HG03354 (cell line): ENCODE measurements at regions not wholly inside any gene's neighbourhood (a gene's known extent, or its start where the extent isn't known, plus 50 kb on each side); places are given as distances from the start of the nearest gene placed in this dataset.

Experiments used
- ATAC-seq: cut with Tn5 transposase; IDR thresholded peaks from one replicate; pipeline ENCODE4 v1.9.1; 2021; ENCODE audit warnings: mild to moderate bottlenecking; ENCODE audit not compliant: unreplicated experiment, poor library complexity, severe bottlenecking

GRCh38 chr15:94026458-94027304, 204.7 kb upstream of the MCTP2 start:
- no peak for ATAC-seq

- no peak for ATAC-seq
Observed at GRCh38 chr15:94023531-94023930, 207.8 kb upstream of the MCTP2 start.

DNA sequence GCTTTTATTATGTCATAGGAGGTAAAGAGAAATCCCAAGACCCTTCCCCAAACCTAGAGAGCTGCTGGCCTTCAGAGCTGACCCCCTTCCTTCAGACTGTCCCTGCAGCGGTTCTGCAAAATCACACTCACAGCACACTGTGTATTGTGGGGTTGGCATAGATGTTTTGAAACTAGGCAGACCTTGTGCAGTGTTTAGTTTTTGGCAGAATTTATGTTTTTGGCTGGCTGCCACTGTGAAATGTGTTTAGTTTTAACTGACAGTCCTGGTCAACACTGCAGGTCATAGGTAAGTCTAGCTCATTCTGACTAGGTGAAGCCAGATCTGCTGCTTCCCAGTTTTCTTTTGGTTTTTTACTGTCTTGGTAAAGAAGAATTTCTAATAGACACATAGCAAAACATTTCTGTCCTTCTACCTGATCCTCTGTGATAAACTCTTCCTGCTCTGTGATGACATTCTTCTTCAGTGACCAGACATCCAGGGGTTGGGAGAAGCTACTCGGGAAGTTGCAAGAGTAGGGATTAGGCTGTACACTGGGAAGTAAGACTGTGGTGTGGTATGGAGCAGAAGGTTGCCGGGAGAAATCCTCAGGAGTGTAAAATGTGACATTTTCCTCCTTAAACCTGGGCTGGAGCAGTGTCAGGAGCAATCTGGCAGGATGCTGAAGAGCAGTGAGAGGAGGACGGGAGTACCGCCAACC, 209.6 kb upstream of the MCTP2 start:
- ATAC-seq = no peak

GRCh38 chr15:94019062-94019461, 212.3 kb upstream of the MCTP2 start:
- ATAC-seq = no peak

DNA sequence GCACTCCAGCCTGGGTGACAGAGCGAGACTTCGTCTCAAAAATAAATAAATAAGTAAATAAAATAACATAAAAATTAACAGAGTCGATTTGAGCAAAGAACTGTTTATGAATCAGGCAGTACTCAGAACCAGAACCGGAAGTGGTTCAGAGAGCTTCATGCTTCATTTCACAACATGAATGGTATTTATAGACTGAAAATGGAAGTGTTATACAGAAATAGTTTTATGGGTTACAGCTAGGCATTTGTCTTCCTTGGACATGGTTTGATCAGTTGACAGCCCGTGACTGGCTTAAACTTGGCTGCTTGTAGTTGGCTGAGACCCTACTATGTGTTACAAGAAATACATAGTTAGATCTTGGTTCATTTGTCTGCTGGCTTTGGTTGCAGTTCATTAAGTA, 216.0 kb upstream of the MCTP2 start:
- no peak for ATAC-seq

DNA sequence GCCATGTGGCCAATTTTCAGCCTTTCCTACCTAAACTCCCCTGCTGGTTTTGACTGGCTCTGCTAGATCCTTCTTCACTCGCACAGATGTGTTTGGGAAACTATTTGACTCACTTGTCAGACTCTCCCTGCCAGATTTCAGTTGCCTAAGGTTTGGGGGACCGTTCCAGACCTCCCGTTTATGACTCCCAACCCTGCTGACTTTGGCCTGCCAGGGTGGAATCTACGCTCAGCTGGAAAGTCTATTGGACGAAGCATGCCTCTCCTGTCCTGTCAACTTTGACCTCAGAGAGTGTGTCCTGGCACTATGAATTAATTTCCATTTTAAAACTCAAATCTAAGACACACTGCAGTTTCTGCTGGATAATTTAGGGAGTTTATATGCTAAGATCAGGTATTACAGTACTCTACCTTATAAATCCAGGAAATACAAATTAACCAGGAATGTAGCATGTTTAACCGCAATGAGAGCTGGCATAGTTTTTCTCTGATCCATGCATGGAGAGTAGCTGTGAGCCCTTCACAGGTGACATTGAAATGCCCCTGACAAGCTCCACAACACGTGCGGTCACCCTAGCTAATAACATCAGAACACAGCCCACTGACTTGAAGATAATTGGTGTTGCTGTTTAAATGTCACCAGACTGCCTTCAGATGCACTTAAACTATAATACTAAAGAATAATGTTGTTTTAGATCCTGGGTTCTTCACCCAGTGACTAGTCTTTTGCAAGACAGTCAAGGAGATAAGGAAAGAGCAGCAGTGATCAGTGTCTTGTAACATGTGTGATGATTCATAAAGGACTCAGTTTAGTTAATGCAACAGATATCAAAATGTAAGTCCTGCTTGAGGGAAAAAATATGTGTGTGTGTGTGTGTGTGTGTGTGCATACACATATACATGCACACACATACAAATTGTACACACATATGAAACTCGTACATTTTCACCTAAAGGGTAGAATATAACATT, 223.0 kb upstream of the MCTP2 start:
- ATAC-seq = no peak

DNA sequence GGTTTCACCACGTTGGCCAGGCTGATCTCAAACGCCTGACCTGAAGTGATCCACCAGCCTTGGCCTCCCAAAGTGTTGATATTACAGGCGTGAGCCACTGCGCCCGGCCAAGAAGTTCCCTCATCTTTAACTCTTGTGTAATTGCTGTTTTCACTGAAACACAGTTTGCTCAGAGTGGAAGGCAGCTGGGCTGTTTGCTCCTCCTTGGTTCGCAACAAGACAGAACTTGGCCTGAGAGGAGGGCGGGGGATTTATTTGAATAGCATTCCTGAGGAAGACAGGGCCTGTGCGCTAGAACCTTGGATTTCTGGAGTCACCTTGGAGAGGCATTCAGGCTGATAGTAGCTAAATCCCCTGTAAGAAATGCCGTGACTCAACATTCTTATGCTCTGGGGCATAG, 226.7 kb upstream of the MCTP2 start:
- ATAC-seq = no peak

DNA sequence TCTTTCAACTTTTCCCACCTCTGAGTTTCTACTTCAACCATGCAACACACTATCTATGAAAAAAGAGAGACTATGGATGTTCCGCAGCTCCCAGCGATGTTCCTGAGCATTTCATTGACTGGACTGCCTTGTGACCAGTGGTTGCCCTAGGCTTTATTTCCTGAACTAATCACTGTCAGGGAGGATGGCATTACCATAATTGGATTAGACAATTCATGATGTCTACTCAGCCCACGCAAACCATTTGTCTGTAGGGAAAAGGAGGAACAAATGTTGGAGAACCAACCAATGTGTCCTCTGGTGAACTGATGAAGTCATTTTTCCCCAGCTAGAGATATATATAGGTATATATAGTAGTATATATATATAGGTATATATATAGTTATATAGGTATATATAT, 229.3 kb upstream of the MCTP2 start:
- ATAC-seq = no peak

DNA sequence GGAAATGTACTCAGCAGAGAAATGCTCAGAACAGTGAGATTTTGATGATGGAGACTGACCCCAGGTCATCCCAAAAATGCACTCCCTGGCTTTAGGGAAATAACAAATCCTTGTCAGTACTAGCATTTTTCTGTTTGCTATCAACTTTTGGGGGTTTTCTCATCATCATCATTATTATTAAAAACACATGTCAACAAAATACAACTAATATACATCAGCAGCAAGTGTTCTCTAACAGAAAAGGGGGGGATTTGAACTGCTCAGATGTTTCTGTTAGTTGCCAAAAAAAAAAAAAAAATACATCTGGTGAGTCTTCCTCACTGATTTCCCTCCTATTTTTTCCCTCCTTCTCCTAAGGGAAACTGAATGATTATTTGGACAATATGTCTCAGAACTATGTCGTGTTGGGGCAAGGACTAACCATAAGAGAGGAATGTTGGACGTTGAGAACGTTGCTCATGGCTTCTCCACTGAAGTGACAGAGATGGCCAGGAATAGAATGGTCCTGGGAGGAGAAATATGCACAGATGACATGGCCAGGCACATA, 230.0 kb upstream of the MCTP2 start:
- ATAC-seq = no peak

- no peak for ATAC-seq
Observed at GRCh38 chr15:94000606-94001005, 230.8 kb upstream of the MCTP2 start.

- ATAC-seq = no peak
Observed at GRCh38 chr15:93997071-93997658, 234.2 kb upstream of the MCTP2 start.

DNA sequence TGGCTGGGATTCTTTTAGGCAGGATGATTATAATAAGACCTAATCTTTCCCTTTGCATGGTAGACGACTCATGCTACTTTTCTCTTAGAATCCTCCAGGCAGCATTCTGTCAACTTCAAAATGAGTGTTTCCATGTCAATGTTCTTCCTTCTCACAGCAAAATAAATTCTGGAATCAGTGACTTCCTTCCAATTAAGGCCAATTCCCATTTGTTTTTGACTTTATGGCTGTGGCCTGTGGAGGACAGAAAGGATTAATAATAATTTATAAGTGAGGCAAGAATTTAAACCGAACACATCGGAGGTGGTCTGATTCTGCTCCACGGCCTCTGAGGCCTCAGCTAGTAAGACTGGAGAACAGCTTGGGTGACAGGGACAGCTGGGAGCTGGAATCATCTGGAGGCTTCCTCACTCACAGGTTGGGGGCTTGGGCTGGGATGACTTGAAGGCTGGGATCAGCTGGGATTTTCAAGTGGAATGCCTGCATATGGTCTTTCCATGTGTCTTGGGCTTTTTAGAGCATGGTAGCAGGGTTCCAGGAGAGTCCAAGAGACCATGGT, 241.8 kb upstream of the MCTP2 start:
- ATAC-seq = no peak

DNA sequence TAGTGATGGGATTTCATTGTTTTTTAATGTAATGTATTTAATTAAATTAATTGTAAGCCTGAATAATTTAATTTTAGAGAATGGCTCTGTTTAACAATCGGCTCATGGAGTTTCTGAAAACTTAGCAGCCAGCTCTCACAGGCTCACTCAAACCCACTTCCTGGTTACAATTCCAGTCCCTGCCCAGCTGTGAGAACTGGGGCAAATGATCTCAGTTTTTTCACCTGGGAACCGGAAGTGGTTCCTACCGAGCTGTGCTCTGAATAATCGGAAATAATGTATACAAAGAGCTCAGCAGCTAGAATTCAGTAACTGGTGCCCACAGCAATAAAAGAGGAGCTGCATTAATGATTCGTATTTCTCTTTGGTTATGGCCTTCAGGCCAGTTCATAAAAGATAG, 244.3 kb upstream of the MCTP2 start:
- peak; percentile 63 for ATAC-seq

DNA sequence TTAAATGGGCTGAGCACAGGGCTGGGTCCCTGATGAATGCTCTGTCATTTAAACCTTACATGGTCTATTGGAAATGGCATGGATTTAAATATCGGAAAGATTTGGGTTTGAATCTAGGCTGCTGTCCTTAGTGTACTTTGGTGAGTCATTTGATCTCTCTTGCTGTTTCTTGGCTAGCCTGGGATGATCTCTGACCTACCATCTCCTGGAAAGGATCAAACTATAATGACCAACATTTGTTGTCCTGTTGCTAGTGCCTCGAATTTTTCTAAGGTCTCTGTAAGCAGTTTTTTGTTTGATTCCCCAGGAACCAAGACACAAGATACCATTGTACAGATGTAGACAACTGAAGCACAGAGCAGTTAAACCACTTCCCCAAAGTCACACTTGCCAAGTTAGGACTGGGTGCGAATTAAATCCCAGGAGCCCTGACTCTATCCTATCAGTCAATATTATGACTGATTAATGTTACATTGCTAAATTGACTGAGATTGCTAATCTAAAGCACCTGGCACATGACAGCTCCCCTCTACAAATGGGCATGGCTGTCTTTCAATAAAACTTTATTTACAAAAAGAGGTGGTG, 244.9 kb upstream of the MCTP2 start:
- ATAC-seq = no peak

DNA sequence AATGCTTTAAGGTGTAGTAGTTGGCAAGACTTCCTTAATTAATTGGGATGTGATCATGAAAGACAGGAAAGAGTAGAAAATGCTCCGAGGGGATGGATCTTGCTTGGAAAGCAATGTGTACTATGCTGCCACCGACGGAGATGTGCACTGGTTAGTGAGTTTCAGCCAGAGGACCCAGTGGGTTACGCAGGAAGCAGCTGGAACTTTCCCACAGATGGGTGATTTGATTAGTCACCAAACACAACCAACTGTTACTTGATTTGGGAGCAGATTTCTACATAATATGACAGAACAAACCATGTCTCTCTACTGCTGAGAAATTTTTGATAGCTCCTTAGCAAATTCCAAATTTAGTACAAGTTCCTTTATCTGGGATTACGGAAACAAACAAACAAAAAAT, 245.4 kb upstream of the MCTP2 start:
- no peak for ATAC-seq

GRCh38 chr15:93985176-93985575, 246.2 kb upstream of the MCTP2 start:
- ATAC-seq = no peak

GRCh38 chr15:93983526-93983925, 247.8 kb upstream of the MCTP2 start:
- ATAC-seq = no peak

DNA sequence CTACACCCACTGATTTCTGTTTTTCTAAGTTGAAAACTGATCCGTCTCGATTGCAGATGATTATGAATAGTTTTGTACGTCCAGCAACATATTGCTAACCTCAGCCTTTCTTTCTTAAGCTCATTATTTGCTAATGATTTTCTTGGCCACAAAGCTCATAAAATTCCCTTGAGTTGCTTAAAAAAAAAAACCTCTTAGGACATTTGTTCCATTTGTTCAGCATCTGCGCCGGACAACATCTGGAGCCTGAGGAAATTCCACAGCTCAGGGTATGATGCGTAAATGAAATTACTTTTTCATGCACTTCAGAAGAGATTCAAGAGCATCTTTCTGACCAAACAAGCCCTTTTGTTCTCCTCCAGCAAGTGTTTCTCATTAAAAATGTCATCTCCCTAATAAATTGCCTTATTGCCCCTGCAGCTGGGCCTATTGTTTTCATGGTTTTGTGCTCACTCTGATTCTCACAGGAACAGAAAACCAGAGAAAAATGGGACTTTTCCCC, 249.1 kb upstream of the MCTP2 start:
- no peak for ATAC-seq

DNA sequence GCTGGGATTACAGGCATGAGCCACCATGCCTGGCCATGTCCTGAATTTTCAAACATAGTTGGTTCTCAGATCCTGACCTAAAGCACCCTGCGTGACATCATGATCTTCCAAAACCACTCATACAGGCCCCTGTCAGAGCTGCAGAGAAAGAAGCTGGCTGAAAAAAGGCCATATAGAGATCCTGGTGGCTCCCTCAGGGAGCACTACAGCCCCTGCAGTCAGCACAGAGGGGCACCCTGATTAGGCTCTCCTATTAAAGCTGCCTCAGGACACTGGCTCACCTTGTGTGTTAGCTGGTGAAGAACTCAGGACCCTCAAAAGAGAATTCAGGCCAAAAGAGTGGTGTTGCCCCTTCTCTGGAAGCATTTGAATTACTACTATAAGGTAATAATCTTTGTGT, 249.7 kb upstream of the MCTP2 start:
- ATAC-seq = no peak
